ENCODE measurements at regions not wholly inside any gene's neighbourhood (a gene's known extent, or its start where the extent isn't known, plus 50 kb on each side); places are given as distances from the start of the nearest gene placed in this dataset.

DNA sequence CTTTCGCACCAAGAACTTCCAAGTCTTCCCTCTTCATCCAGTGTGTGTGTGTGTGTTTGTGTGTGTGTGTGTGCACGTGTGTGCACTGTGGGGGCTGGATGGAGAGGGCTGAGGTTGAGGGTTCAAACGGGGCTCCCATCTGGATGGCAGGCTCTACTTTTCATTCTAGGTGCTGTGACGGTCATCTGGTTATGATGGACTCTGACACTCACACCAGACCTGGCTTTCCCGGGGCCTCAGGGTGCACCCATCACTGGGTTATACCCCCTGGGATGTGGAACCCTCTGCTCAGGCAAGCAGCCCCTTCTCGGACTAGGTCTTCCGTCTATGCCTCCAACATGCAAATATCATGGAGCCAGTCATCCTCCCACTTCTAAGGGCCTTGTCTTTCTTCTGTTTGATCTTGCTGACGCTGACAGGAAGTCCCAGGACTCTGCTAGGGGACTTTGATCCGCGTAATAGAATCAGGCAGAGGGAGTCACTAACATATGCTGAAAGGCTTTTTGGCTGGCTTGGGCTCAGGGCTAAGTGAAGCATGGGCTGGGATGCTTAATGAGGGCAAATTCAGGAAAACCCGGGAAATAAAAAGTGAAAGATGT is 313.6 kb downstream of the CDC5L start:
- H3K4me3 ChIP-seq (ENCODE audit: low read depth, low read length): no peak overlapping the region
- TF ChIP-seq, protein P1, sequence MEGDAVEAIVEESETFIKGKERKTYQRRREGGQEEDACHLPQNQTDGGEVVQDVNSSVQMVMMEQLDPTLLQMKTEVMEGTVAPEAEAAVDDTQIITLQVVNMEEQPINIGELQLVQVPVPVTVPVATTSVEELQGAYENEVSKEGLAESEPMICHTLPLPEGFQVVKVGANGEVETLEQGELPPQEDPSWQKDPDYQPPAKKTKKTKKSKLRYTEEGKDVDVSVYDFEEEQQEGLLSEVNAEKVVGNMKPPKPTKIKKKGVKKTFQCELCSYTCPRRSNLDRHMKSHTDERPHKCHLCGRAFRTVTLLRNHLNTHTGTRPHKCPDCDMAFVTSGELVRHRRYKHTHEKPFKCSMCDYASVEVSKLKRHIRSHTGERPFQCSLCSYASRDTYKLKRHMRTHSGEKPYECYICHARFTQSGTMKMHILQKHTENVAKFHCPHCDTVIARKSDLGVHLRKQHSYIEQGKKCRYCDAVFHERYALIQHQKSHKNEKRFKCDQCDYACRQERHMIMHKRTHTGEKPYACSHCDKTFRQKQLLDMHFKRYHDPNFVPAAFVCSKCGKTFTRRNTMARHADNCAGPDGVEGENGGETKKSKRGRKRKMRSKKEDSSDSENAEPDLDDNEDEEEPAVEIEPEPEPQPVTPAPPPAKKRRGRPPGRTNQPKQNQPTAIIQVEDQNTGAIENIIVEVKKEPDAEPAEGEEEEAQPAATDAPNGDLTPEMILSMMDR (IDR thresholded peaks at IDR 0.05; ENCODE audit: borderline replicate concordance, insufficient read depth, low read depth, low read length): no peak

DNA sequence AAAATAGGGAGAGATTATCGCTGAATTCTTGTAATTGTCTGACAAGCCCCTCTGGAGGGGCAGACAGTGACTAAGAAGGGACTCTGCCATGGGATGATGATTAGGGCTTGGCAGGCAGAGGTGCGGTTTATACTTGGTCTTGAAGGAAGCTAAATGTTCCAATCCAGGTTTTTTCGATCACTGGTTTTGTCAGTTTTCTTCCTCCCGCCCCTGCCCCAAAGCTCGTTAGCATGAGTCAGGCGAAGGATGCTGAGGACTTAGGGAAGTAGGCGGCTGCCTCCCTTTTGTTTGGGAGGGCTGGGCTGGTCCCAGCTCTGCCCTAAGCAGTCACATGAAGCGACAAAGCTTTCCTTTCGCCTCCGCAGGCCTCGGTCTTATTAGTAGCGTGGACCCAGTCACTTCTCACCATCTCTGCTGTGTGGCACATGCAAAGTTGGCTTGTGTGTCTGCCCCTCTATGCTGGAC is 314.2 kb downstream of the CDC5L start:
- TF ChIP-seq, protein P1 (IDR thresholded peaks at IDR 0.05; ENCODE audit: borderline replicate concordance, insufficient read depth, low read depth, low read length): no peak
- no peak overlapping the region for H3K4me3 ChIP-seq (ENCODE audit: low read depth, low read length)

DNA sequence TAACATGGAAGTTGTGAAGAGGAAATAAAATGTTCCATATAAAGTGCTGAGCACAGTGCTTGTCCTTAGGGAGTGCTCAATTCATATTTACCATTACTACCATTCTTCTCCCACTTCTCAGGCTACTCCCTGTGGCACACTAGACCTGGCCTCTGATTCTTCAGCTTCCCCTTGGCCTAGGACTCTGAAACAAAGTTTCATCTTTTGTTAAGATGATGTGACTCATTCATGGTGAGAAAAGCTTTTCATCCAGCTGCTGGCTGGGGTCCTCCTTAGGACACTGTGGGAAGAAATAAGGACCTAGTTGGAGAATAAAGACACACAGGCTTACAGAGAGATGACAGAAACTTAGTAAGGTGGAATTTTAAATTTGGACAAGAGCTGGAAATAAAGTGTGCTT is 314.8 kb downstream of the CDC5L start:
- no peak overlapping the region for H3K4me3 ChIP-seq (ENCODE audit: low read depth, low read length)
- TF ChIP-seq, protein P1 (IDR thresholded peaks at IDR 0.05; ENCODE audit: borderline replicate concordance, insufficient read depth, low read depth, low read length): no peak

DNA sequence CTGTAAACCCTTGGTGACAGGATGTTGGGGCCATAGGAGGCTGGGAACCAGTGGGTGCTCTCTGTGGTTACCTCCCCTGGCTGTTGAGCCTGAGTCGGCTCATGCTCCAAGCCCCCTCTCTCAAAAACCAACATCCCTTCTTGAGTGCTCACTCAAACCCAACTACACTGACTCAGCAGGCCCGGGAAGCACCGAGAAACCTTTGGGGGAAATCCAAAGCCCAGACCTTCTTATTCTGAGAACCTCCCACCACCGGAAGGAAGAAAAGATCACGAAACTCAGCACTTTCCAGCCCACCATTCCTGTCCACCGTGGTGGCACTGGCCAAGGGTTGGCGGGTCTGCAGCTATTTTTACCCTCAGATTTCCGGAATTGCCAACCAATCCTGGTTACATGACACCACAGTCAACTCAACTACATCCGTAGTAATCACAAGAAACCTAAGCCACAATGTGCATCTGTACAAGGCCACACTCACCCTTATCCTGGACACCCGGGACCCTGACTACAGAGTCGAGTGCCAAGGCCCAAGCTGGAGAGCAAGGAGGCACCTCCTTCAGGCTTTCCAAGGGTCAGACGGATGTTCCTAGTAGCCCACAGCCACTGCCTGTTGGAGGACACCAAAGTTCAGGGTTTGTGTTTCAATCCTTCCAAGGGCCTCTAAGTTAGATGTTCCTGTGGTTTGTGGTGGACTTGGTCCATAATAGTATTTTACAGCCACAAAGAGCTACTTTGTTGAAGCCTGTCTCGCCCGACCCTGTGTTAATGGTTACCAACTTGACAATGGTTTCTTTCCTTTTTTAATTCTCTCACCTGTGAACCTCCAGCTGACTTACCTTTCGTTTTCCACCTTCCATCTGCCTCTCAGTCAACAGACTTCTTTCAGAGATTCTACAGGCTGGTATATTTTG is 317.0 kb downstream of the CDC5L start:
- no peak overlapping the region for H3K4me3 ChIP-seq (ENCODE audit: low read depth, low read length)
- TF ChIP-seq, protein P1 (IDR thresholded peaks at IDR 0.05; ENCODE audit: borderline replicate concordance, insufficient read depth, low read depth, low read length): no peak

DNA sequence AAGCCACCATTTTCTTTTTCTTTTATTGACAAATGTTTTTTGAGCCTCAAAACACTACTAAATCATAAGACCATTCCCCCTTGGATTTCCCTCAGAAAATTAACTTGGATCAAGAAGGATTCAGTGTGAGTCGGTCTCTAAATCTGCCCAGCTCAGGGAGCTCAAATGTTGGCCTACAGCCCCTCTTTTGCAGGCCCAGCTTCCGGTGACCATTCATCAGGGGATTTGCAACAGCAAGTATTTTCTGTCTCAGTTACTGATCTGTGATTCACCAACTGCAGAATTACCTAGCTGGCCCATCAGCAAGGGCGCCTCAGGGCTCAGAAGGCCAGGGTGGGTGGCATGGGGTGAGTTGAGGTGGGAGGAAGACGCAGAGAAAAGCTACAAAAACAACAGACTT is 318.1 kb downstream of the CDC5L start:
- TF ChIP-seq, protein P1 (IDR thresholded peaks at IDR 0.05; ENCODE audit: borderline replicate concordance, insufficient read depth, low read depth, low read length): no peak
- H3K4me3 ChIP-seq (ENCODE audit: low read depth, low read length): no peak overlapping the region

DNA sequence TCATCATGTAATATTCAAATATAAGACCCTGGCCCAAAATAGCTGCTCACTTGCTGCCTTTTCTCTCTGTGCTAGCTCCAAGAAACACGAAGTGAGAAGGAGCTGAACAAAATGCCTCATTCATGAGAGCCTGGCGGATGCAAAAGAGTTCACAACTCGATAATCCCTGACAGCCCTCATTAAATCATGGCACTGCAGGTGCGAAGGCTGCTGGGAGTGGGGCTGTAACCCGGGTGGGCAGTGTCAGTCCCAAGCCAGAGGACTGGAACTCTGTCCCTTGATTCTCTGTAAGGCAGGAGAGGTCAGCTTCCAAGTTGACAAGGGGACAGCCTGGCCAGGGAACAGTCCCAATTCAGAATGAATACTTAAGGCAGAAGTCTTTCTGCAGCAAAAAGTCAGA is 318.5 kb downstream of the CDC5L start:
- H3K4me3 ChIP-seq (ENCODE audit: low read depth, low read length): no peak overlapping the region
- TF ChIP-seq, protein P1 (IDR thresholded peaks at IDR 0.05; ENCODE audit: borderline replicate concordance, insufficient read depth, low read depth, low read length): no peak
